ENCODE measurements at regions not wholly inside any gene's neighbourhood (a gene's known extent, or its start where the extent isn't known, plus 50 kb on each side); places are given as distances from the start of the nearest gene placed in this dataset.

DNA sequence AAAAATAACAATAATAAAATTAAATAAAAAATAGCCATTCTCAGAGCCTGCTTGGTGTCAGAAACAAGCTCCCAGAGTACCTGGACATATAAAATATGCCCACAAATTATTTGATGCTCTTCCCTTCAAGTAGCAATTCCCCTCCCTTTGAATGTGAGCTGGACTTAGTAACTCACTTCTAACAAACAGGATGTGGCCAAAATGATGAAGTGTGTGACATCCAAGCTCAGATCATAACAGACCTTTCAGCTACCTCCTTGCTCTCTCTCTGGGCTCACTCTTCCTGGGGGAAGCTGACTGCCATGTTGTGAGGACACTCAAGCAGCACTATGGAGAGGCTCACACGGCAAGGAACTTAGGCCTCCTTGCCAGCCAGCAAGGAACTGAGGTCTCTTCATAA is 69.0 kb downstream of the SPRY4 start:
- TF ChIP-seq ZNF274 (IDR thresholded peaks at IDR 0.05; ENCODE audit: low read depth, low read length) (no peak), YY1 (IDR thresholded peaks at IDR 0.05; ENCODE audit: insufficient read depth, insufficient read length) (no peak)
